ENCODE measurements at regions not wholly inside any gene's neighbourhood (a gene's known extent, or its start where the extent isn't known, plus 50 kb on each side); places are given as distances from the start of the nearest gene placed in this dataset.
A peak's percentile ranks its signal among the peaks of the same experiment; 100 is the strongest.

DNA sequence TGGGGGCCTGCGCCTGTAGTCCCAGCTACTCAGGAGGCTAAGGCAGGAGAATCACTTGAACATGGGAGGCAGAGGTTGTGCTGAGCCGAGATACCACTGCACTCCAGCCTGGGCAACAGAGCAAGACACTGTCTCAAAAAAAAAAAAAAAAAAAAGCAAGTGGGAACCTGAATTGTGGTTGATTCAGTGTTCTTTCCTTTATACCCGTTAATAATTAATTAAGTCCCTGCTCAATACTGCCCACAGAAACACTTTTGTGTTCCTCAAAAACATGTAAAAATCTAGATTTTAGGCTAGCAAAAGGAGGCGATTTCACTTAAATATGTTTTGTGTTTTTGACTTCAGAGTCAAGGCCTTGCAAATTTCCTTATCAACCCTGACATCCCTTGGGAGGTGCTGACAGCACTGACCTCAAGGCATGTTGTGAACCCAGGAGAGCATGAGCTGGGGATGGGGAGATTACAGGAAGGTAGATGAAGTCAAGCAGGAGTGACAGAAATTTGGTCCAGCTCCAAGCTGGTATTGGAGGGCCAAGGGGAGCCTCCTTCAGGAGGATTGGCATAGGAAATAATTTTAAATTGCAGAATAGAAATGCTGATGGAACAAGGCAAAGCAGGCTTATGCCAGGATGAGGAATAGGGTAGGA lies 89.0 kb upstream of the PNPT1 start:
- peaks cover 27% of the 10 kb centered on the region for H3K4me1 Mint-ChIP-seq
- no peak for DNase-seq (ENCODE audit: low spot score in 2 of 2, unreplicated experiment in 2 of 2)
- H3K9me3 Mint-ChIP-seq = peaks cover 6% of the 10 kb centered on the region
- H3K36me3 Mint-ChIP-seq = no peaks in the 10 kb centered on the region
- no peaks in the 10 kb centered on the region for H3K27me3 Mint-ChIP-seq (ENCODE audit: low read depth)
- H3K27ac Mint-ChIP-seq = no peak overlapping the region
- no peak overlapping the region for H3K4me3 Mint-ChIP-seq
- TF ChIP-seq, protein P1, sequence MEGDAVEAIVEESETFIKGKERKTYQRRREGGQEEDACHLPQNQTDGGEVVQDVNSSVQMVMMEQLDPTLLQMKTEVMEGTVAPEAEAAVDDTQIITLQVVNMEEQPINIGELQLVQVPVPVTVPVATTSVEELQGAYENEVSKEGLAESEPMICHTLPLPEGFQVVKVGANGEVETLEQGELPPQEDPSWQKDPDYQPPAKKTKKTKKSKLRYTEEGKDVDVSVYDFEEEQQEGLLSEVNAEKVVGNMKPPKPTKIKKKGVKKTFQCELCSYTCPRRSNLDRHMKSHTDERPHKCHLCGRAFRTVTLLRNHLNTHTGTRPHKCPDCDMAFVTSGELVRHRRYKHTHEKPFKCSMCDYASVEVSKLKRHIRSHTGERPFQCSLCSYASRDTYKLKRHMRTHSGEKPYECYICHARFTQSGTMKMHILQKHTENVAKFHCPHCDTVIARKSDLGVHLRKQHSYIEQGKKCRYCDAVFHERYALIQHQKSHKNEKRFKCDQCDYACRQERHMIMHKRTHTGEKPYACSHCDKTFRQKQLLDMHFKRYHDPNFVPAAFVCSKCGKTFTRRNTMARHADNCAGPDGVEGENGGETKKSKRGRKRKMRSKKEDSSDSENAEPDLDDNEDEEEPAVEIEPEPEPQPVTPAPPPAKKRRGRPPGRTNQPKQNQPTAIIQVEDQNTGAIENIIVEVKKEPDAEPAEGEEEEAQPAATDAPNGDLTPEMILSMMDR (IDR thresholded peaks at IDR 0.05; ENCODE audit: unreplicated experiment) = no peak

DNA sequence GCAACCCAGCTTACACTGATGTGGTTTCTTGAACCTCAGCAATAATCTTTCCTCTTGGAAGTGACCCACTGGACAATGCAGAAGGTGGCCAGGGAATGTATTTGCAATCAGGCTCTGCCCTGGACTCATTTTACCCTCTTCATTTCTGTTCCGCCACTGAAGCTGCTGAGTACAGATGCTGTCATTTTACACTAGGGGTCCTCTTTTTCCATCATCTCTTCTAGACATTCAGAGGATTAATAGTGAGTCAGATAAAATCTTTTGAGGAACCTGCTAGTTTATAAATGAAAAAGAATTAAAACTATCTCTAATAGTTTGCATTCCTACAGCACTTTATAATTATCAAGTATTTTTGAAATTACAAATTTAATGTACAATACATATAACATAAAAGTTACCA lies 87.9 kb upstream of the PNPT1 start:
- Mint-ChIP-seq H3K9me3 (peaks cover 6% of the 10 kb centered on the region), H3K4me1 (peaks cover 21% of the 10 kb centered on the region), H3K4me3 (no peak overlapping the region), H3K36me3 (no peaks in the 10 kb centered on the region), H3K27me3 (ENCODE audit: low read depth) (no peaks in the 10 kb centered on the region), H3K27ac (no peak overlapping the region)
- TF ChIP-seq, protein P1 (IDR thresholded peaks at IDR 0.05; ENCODE audit: unreplicated experiment) = no peak
- no peak for DNase-seq (ENCODE audit: low spot score in 2 of 2, unreplicated experiment in 2 of 2)

DNA sequence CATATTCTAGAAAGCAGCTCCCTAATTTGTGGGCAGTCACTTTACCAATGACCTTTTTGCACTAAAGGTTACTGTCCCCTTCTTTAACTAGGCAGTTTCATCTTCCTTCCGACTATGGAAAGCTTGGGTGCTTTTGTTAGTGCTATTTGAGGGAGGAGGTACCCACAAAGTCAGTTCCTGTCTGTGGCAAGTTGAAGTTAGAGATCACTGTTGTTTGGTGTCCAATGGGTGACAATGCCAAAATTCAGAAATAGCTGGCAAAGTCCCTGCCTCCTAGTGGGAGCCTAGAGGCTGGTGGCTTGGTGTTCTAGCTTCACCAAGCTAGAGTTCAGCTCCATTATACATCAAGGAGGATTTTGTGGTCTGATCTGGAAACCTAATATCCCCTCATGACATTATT lies 87.1 kb upstream of the PNPT1 start:
- peaks cover 16% of the 10 kb centered on the region for H3K4me1 Mint-ChIP-seq
- peaks cover 6% of the 10 kb centered on the region for H3K9me3 Mint-ChIP-seq
- no peaks in the 10 kb centered on the region for H3K36me3 Mint-ChIP-seq
- H3K27ac Mint-ChIP-seq = peak overlapping the region; percentile 25
- H3K27me3 Mint-ChIP-seq (ENCODE audit: low read depth) = no peaks in the 10 kb centered on the region
- H3K4me3 Mint-ChIP-seq = no peak overlapping the region
- TF ChIP-seq, protein P1 (IDR thresholded peaks at IDR 0.05; ENCODE audit: unreplicated experiment) = no peak
- no peak for DNase-seq (ENCODE audit: low spot score in 2 of 2, unreplicated experiment in 2 of 2)

DNA sequence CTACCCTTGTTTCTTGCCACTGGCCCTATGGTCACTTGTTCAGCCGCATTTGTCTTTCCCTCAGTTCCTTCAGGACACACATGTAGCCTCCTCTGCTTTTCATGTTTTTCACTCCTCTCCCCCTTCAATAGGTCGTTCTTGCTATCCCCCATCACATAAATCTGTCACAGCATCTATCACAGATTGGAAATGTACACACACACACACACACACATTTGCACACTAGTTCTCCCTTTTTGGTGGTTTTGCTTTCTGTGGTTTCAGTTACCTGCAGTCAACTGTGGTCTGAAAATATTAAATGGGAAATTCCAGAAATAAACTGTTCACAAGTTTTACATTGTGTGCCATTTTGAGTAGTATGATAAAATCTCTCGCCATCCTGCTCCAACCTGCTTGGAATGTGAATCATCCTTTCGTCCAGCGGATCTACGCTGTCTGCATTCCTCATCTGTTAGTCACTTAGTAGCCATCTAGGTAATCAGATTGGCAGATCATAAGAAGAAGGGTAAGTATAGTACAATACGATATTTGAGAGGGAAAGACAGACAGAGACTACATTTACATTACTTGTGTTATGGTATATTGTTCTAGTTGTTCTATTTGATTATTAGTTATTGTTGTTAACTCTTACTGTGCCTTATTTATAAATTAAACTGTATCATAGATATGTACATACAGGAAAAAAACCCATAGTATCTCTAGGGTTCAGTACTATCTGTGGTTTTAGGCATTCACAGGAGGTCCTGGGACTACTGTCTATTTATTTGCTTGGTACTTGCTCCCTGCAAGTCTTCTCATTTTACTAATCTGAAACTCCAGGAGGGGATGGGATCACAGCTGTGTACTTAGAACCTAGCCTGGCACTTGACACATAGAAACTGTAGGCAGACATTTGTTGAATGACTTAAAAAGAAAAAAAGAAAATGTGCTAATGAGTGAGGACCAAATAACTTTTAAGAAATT lies 86.1 kb upstream of the PNPT1 start:
- peak overlapping the region; percentile 85 for H3K27ac Mint-ChIP-seq
- peaks cover 16% of the 10 kb centered on the region for H3K4me1 Mint-ChIP-seq
- H3K9me3 Mint-ChIP-seq = peaks cover 13% of the 10 kb centered on the region
- H3K4me3 Mint-ChIP-seq = no peak overlapping the region
- no peaks in the 10 kb centered on the region for H3K27me3 Mint-ChIP-seq (ENCODE audit: low read depth)
- TF ChIP-seq, protein P1 (IDR thresholded peaks at IDR 0.05; ENCODE audit: unreplicated experiment) = no peak
- DNase-seq (ENCODE audit: low spot score in 2 of 2, unreplicated experiment in 2 of 2) = no peak
- peaks cover 3% of the 10 kb centered on the region for H3K36me3 Mint-ChIP-seq

DNA sequence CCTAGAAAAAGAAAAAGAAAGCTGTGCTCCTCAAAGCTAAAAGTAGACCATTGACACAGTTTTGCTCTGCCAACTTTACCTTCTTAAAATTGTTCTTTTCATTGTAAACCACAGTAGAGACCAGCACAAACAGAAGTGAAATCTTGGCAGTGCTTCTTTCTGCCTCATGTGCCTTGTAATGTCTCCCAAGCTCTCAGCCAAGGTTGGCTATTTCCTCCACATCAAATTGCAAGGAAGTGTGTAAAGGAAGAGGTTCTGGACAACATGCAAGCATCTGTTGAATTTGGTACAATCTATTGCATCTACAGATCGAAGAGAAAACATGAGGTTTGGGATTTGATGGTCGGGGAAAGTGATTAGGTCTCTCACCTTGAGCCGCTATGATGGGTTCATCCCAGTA lies 83.3 kb upstream of the PNPT1 start:
- TF ChIP-seq, protein P1 (IDR thresholded peaks at IDR 0.05; ENCODE audit: unreplicated experiment) = no peak
- H3K4me1 Mint-ChIP-seq = peaks cover 10% of the 10 kb centered on the region
- no peak overlapping the region for H3K27ac Mint-ChIP-seq
- peaks cover 13% of the 10 kb centered on the region for H3K9me3 Mint-ChIP-seq
- peaks cover 4% of the 10 kb centered on the region for H3K36me3 Mint-ChIP-seq
- H3K4me3 Mint-ChIP-seq = no peak overlapping the region
- no peaks in the 10 kb centered on the region for H3K27me3 Mint-ChIP-seq (ENCODE audit: low read depth)
- DNase-seq (ENCODE audit: low spot score in 2 of 2, unreplicated experiment in 2 of 2) = no peak

All from mesothelial cell of epicardium (in vitro differentiated cells).